Endothelial cell (in vitro differentiated cells): ENCODE measurements at regions not wholly inside any gene's neighbourhood (a gene's known extent, or its start where the extent isn't known, plus 50 kb on each side); places are given as distances from the start of the nearest gene placed in this dataset.

Experiments
- DNase-seq: peaks from one replicate; pipeline ENCODE4 v3.0.0; 2021; ENCODE audit warnings: low spot score
- H3K27ac Mint-ChIP-seq: one replicate; pipeline ENCODE4 v1.8.0; 2021; ENCODE audit warnings: mixed read lengths, inconsistent platforms; ENCODE audit not compliant: unreplicated experiment
- H3K27me3 Mint-ChIP-seq: one replicate; pipeline ENCODE4 v1.8.0; 2021; ENCODE audit warnings: mild to moderate bottlenecking, moderate library complexity, mixed read lengths, inconsistent platforms; ENCODE audit not compliant: unreplicated experiment
- H3K36me3 Mint-ChIP-seq: one replicate; pipeline ENCODE4 v1.8.0; 2021; ENCODE audit warnings: mild to moderate bottlenecking, low read depth, mixed read lengths, inconsistent platforms; ENCODE audit not compliant: unreplicated experiment
- H3K4me1 Mint-ChIP-seq: one replicate; pipeline ENCODE4 v1.8.0; 2021; ENCODE audit warnings: mild to moderate bottlenecking, mixed read lengths, inconsistent platforms; ENCODE audit not compliant: unreplicated experiment
- H3K4me3 Mint-ChIP-seq: one replicate; pipeline ENCODE4 v1.8.0; 2021; ENCODE audit warnings: mild to moderate bottlenecking, mixed read lengths, inconsistent platforms; ENCODE audit not compliant: unreplicated experiment
- H3K9me3 Mint-ChIP-seq: one replicate; pipeline ENCODE4 v1.8.0; 2021; ENCODE audit warnings: mixed read lengths, inconsistent platforms; ENCODE audit not compliant: unreplicated experiment
- TF ChIP-seq, protein P1 (sequence below): fragments of 200-600 bp; sonication (generic); IDR thresholded peaks from one replicate; pipeline ENCODE4 v1.5.0; 2021; ENCODE audit warnings: antibody characterized with exemption; ENCODE audit not compliant: unreplicated experiment

DNA sequence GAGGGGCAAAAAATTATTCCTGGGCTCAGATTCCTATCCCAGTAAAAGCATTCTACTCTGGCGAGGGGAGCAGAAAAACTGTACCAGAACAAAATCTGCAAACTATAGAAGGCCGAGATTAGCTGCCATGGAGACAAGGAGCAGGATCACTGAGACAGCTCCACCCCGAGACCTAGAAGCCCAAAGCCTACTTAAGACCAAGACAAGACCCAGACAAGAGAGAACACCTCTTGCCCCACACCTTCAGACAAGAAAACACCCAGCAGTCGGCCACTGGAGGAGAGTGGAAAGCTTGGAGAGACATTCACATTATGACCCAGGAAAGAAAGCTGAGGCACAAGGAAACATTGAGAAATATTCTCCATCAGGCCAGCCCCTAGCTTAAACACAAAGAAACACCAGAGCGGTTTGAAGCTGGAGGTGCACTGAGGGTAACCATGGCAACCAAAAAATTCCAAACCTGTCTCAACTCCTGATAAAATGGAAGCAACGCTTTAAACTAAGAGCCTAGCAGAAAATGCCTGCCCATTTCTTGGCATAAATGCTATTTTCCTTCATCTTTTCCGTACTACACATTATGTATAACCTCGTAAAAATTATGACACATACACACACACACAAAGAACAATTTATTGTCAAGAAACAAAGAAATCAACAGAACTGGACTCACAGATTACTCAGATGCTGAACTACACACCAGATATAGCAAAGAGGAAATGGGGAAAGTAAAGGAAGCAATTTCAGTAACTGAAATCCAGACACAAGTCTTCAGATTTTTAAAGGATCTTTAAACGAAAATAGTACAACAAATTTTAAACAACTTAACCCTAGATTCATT lies 53.8 kb upstream of the FTMT start:
- TF ChIP-seq, protein P1, sequence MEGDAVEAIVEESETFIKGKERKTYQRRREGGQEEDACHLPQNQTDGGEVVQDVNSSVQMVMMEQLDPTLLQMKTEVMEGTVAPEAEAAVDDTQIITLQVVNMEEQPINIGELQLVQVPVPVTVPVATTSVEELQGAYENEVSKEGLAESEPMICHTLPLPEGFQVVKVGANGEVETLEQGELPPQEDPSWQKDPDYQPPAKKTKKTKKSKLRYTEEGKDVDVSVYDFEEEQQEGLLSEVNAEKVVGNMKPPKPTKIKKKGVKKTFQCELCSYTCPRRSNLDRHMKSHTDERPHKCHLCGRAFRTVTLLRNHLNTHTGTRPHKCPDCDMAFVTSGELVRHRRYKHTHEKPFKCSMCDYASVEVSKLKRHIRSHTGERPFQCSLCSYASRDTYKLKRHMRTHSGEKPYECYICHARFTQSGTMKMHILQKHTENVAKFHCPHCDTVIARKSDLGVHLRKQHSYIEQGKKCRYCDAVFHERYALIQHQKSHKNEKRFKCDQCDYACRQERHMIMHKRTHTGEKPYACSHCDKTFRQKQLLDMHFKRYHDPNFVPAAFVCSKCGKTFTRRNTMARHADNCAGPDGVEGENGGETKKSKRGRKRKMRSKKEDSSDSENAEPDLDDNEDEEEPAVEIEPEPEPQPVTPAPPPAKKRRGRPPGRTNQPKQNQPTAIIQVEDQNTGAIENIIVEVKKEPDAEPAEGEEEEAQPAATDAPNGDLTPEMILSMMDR, result no peak
- Mint-ChIP-seq H3K27me3 (peaks cover 2% of the 10 kb centered on the region), H3K4me3 (no peak overlapping the region), H3K36me3 (no peaks in the 10 kb centered on the region), H3K4me1 (no peaks in the 10 kb centered on the region), H3K27ac (peak overlapping the region; percentile 44), H3K9me3 (no peaks in the 10 kb centered on the region)
- DNase-seq, result no peak
